ENCODE measurements at regions not wholly inside any gene's neighbourhood (a gene's known extent, or its start where the extent isn't known, plus 50 kb on each side); places are given as distances from the start of the nearest gene placed in this dataset.

- Mint-ChIP-seq H3K9me3 (peaks cover 0 to 3% (median 0%) of the 10 kb centered on the region in 7 donors), H3K27me3 (ENCODE audit: low read depth in 3 of 3) (peaks cover 0 to 2% (median 2%) of the 10 kb centered on the region in 3 donors), H3K27ac (no peak overlapping the region), H3K4me1 (no peaks in the 10 kb centered on the region), H3K4me3 (no peak overlapping the region), H3K36me3 (no peaks in the 10 kb centered on the region)
- Histone ChIP-seq H4K20me1 (ENCODE audit: insufficient read depth, low read length) (no peaks in the 10 kb centered on the region), H3K27ac (ENCODE audit: low read depth in 1 of 2, low read length in 2 of 2) (no peak overlapping the region), H3K79me2 (ENCODE audit: insufficient read depth, low read length) (no peaks in the 10 kb centered on the region), H3K36me3 (replicated peaks in 1 of 2; ENCODE audit: control insufficient read depth in 1 of 2, insufficient read depth in 2 of 2, low read length in 2 of 2) (no peaks in the 10 kb centered on the region), H3K4me2 (replicated peaks; ENCODE audit: extremely low read depth, low read length, poor library complexity, severe bottlenecking) (no peak overlapping the region), H3K4me3 (replicated peaks in 1 of 3; ENCODE audit: low read depth in 2 of 3, low read length in 3 of 3) (no peak overlapping the region), H3K9me3 (replicated peaks in 1 of 2; ENCODE audit: control insufficient read depth in 1 of 2, insufficient read depth in 1 of 2, low read length in 2 of 2) (no peaks in the 10 kb centered on the region), H2AFZ (ENCODE audit: insufficient read depth, low read depth, low read length, poor library complexity, severe bottlenecking) (no peak overlapping the region), H3K4me1 (ENCODE audit: control insufficient read depth in 1 of 2, insufficient read depth in 2 of 2, low read length in 2 of 2) (no peaks in the 10 kb centered on the region), H3K9ac (ENCODE audit: insufficient read depth, low read length, poor library complexity, severe bottlenecking) (no peak overlapping the region), H3K27me3 (ENCODE audit: control insufficient read depth in 2 of 2, insufficient read depth in 2 of 2, low read length in 2 of 2) (no peaks in the 10 kb centered on the region)
- DNase-seq, result no peak
- no CpG with 5 or more reads among the region's 1 CpG for whole genome bisulfite sequencing (ENCODE audit: insufficient coverage)
- intact Hi-C loops (cut with micrococcal nuclease), result no loop called here
- TF ChIP-seq, protein P1, sequence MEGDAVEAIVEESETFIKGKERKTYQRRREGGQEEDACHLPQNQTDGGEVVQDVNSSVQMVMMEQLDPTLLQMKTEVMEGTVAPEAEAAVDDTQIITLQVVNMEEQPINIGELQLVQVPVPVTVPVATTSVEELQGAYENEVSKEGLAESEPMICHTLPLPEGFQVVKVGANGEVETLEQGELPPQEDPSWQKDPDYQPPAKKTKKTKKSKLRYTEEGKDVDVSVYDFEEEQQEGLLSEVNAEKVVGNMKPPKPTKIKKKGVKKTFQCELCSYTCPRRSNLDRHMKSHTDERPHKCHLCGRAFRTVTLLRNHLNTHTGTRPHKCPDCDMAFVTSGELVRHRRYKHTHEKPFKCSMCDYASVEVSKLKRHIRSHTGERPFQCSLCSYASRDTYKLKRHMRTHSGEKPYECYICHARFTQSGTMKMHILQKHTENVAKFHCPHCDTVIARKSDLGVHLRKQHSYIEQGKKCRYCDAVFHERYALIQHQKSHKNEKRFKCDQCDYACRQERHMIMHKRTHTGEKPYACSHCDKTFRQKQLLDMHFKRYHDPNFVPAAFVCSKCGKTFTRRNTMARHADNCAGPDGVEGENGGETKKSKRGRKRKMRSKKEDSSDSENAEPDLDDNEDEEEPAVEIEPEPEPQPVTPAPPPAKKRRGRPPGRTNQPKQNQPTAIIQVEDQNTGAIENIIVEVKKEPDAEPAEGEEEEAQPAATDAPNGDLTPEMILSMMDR (IDR thresholded peaks at IDR 0.05), result no peak
Measured at GRCh38 chr1:99591886-99592285, 54.0 kb upstream of the PALMD start.

- H2AFZ ChIP-seq (ENCODE audit: insufficient read depth, low read depth, low read length, poor library complexity, severe bottlenecking), result no peak overlapping the region
- intact Hi-C loops (cut with micrococcal nuclease), result no loop called here
Measured at GRCh38 chr1:99594205-99594604, 51.7 kb upstream of the PALMD start.

More at GRCh38 chr1:99594205-99594604, 51.7 kb upstream of the PALMD start:
- Histone ChIP-seq H3K36me3 (replicated peaks in 1 of 2; ENCODE audit: control insufficient read depth in 1 of 2, insufficient read depth in 2 of 2, low read length in 2 of 2) (no peaks in the 10 kb centered on the region), H3K4me2 (replicated peaks; ENCODE audit: extremely low read depth, low read length, poor library complexity, severe bottlenecking) (no peak overlapping the region), H3K27me3 (ENCODE audit: control insufficient read depth in 2 of 2, insufficient read depth in 2 of 2, low read length in 2 of 2) (no peaks in the 10 kb centered on the region), H3K4me1 (ENCODE audit: control insufficient read depth in 1 of 2, insufficient read depth in 2 of 2, low read length in 2 of 2) (no peaks in the 10 kb centered on the region), H3K79me2 (ENCODE audit: insufficient read depth, low read length) (no peaks in the 10 kb centered on the region), H3K27ac (ENCODE audit: low read depth in 1 of 2, low read length in 2 of 2) (no peak overlapping the region), H4K20me1 (ENCODE audit: insufficient read depth, low read length) (no peaks in the 10 kb centered on the region), H3K9me3 (replicated peaks in 1 of 2; ENCODE audit: control insufficient read depth in 1 of 2, insufficient read depth in 1 of 2, low read length in 2 of 2) (no peaks in the 10 kb centered on the region), H3K9ac (ENCODE audit: insufficient read depth, low read length, poor library complexity, severe bottlenecking) (no peak overlapping the region), H3K4me3 (replicated peaks in 1 of 3; ENCODE audit: low read depth in 2 of 3, low read length in 3 of 3) (no peak overlapping the region)
- TF ChIP-seq, protein P1 (IDR thresholded peaks at IDR 0.05), result no peak
- Mint-ChIP-seq H3K9me3 (peaks cover 0 to 3% (median 1%) of the 10 kb centered on the region in 7 donors), H3K4me1 (no peaks in the 10 kb centered on the region), H3K27ac (no peak overlapping the region), H3K4me3 (no peak overlapping the region), H3K36me3 (no peaks in the 10 kb centered on the region), H3K27me3 (ENCODE audit: low read depth in 3 of 3) (peaks cover 0 to 2% (median 2%) of the 10 kb centered on the region in 3 donors)
- DNase-seq, result no peak
- WGBS (ENCODE audit: insufficient coverage), result no CpG with 5 or more reads among the region's 2 CpGs

Measured in CD14-positive monocyte (primary cell).